HL-60 (cell line): ENCODE measurements at regions not wholly inside any gene's neighbourhood (a gene's known extent, or its start where the extent isn't known, plus 50 kb on each side); places are given as distances from the start of the nearest gene placed in this dataset.

Source experiments
- DNase-seq, 2 experiments: peaks; one replicate each; pipeline ENCODE4 v3.0.0-alpha.2; 2010 to 2020; ENCODE audit warnings: low read depth in 1 of 2, low spot score in 1 of 2
- H3K27ac ChIP-seq: fragments of 250-450 bp; sonication (Bioruptor Pico); replicated peaks from 2 replicates; pipeline ENCODE4 v1.5.1; 2020; ENCODE audit warnings: mild to moderate bottlenecking, moderate library complexity
- H3K27me3 ChIP-seq: fragments of 250-450 bp; sonication (Bioruptor Pico); 2 replicates; pipeline ENCODE4 v1.5.1; 2021; ENCODE audit warnings: mild to moderate bottlenecking, moderate library complexity; ENCODE audit not compliant: insufficient read depth, poor library complexity, severe bottlenecking
- H3K4me3 ChIP-seq: replicated peaks from 2 replicates; pipeline ENCODE4 v1.5.1; 2011; ENCODE audit warnings: mild to moderate bottlenecking, control low read depth, low read length; ENCODE audit not compliant: insufficient read depth
- GABPA ChIP-seq: IDR thresholded peaks from 2 replicates; pipeline ENCODE4 v1.6.1; 2012; ENCODE audit warnings: low read depth
- POLR2AphosphoS5 ChIP-seq: IDR thresholded peaks from 2 replicates; pipeline ENCODE4 v1.6.1; 2012; ENCODE audit warnings: low read depth
- SPI1 ChIP-seq: IDR thresholded peaks from 2 replicates; pipeline ENCODE4 v1.6.1; 2012; ENCODE audit warnings: low read depth, mild to moderate bottlenecking, borderline replicate concordance
- TF ChIP-seq, protein P1 (sequence below): IDR thresholded peaks from one replicate; pipeline ENCODE4 v1.5.1; 2011; ENCODE audit warnings: low read length, control low read depth, inconsistent platforms; ENCODE audit not compliant: insufficient read depth
- TF ChIP-seq, protein P2 (sequence below): IDR thresholded peaks from 2 replicates; pipeline ENCODE4 v1.6.1; 2012; ENCODE audit warnings: low read depth; ENCODE audit not compliant: insufficient replicate concordance

DNA sequence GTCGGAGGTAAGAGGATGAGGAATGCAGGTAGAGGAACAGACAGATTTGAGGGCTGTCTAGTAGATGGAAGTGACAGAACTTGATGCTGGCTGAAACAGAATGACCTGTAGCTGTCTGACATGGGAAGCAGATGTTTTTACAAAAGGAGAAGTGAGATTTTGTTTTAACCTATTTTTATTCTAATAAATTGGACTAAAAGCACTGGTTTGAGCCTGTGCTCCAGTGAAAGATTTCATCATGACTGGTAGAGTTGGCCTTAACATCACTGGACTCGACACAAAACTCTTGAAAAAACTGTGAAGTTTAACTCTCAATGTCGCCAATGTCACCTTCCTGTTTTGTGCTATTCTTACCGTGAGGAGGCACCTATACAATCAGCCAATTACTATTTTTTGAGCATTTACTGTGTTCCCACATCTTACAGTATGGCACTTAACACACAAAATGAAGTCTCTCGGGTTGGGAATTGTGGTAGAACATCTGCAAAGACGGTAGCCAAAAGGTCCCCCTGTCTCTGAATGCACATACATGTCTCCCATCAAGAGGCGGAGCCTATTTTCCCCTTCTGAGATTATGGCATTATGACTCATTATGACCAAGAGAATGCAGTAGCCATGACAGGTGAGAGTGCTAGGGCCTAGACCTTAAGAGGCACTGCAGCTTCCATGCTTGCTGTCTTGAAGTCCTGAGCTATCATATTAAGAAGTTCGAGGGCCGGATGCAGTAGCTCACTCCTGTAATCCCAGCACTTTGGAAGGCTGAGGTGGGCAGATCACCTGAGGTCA, 93.2 kb downstream of the FOXF2 start:
- peaks cover 2% of the 10 kb centered on the region for H3K27me3 ChIP-seq
- no peak overlapping the region for H3K4me3 ChIP-seq
- H3K27ac ChIP-seq: no peak overlapping the region
- TF ChIP-seq GABPA: no peak
- no peak for TF ChIP-seq SPI1
- TF ChIP-seq, protein P1, sequence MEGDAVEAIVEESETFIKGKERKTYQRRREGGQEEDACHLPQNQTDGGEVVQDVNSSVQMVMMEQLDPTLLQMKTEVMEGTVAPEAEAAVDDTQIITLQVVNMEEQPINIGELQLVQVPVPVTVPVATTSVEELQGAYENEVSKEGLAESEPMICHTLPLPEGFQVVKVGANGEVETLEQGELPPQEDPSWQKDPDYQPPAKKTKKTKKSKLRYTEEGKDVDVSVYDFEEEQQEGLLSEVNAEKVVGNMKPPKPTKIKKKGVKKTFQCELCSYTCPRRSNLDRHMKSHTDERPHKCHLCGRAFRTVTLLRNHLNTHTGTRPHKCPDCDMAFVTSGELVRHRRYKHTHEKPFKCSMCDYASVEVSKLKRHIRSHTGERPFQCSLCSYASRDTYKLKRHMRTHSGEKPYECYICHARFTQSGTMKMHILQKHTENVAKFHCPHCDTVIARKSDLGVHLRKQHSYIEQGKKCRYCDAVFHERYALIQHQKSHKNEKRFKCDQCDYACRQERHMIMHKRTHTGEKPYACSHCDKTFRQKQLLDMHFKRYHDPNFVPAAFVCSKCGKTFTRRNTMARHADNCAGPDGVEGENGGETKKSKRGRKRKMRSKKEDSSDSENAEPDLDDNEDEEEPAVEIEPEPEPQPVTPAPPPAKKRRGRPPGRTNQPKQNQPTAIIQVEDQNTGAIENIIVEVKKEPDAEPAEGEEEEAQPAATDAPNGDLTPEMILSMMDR: no peak
- TF ChIP-seq POLR2AphosphoS5: no peak
- TF ChIP-seq, protein P2, sequence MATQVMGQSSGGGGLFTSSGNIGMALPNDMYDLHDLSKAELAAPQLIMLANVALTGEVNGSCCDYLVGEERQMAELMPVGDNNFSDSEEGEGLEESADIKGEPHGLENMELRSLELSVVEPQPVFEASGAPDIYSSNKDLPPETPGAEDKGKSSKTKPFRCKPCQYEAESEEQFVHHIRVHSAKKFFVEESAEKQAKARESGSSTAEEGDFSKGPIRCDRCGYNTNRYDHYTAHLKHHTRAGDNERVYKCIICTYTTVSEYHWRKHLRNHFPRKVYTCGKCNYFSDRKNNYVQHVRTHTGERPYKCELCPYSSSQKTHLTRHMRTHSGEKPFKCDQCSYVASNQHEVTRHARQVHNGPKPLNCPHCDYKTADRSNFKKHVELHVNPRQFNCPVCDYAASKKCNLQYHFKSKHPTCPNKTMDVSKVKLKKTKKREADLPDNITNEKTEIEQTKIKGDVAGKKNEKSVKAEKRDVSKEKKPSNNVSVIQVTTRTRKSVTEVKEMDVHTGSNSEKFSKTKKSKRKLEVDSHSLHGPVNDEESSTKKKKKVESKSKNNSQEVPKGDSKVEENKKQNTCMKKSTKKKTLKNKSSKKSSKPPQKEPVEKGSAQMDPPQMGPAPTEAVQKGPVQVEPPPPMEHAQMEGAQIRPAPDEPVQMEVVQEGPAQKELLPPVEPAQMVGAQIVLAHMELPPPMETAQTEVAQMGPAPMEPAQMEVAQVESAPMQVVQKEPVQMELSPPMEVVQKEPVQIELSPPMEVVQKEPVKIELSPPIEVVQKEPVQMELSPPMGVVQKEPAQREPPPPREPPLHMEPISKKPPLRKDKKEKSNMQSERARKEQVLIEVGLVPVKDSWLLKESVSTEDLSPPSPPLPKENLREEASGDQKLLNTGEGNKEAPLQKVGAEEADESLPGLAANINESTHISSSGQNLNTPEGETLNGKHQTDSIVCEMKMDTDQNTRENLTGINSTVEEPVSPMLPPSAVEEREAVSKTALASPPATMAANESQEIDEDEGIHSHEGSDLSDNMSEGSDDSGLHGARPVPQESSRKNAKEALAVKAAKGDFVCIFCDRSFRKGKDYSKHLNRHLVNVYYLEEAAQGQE: no peak
- no peak for DNase-seq

DNA sequence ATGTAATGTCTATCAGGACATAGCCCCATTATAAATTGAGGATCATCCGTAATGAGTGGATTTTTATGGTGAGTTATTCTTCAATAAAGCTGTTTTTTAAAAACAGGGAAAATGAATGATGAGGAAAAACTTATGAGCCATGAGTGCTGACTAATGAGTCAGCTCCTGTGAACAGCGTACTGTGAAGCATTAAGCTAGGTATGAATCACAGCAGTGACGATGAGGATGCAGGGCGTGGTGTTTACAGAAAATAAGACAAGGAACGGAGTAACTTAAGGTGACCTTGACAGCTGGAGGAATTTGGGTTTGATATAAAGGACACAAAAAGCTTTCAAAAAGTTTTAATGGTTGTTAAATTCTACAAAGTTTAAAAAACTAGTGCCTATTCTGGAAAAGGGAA, 96.3 kb downstream of the FOXF2 start:
- H3K27me3 ChIP-seq: peaks cover 2% of the 10 kb centered on the region
- no peak overlapping the region for H3K4me3 ChIP-seq
- no peak for DNase-seq
- H3K27ac ChIP-seq: no peak overlapping the region
- no peak for TF ChIP-seq POLR2AphosphoS5
- TF ChIP-seq, protein P1: no peak
- TF ChIP-seq, protein P2: no peak
- TF ChIP-seq GABPA: no peak
- TF ChIP-seq SPI1: no peak

DNA sequence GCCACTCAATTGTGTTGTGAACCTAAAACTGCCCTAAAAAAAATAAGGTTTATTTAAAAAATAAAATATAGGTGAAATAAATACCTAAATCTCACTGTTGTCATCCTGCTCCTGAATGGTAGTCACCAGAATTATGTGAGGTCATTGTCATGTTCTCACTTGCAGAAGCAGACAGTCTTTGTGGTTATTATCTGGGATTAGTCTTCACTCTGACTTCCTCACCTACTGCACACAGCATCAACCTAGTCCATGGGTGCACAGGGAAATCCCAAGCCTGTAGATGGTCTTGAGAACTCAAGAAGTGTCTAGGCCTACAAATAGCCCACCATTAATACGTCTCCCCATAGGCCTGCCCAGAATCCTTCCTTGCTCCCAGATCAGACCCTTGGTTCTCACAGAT, 97.0 kb downstream of the FOXF2 start:
- DNase-seq: no peak
- H3K27ac ChIP-seq: no peak overlapping the region
- peaks cover 2% of the 10 kb centered on the region for H3K27me3 ChIP-seq
- TF ChIP-seq, protein P2: no peak
- no peak for TF ChIP-seq POLR2AphosphoS5
- H3K4me3 ChIP-seq: no peak overlapping the region
